ENCODE measurements at regions not wholly inside any gene's neighbourhood (a gene's known extent, or its start where the extent isn't known, plus 50 kb on each side); places are given as distances from the start of the nearest gene placed in this dataset.

- no peak for DNase-seq (ENCODE audit: low read depth)
- TF ChIP-seq CTCF (IDR thresholded peaks at IDR 0.05; ENCODE audit: insufficient read depth, low read depth, low read length) = no peak
- no peak overlapping the region for H3K4me3 ChIP-seq (ENCODE audit: low read depth, low read length)
Observed at GRCh38 chr2:19059076-19059475, 299.3 kb downstream of the OSR1 start.

- TF ChIP-seq CTCF (IDR thresholded peaks at IDR 0.05; ENCODE audit: insufficient read depth, low read depth, low read length) = no peak
- no peak for DNase-seq (ENCODE audit: low read depth)
- no peak overlapping the region for H3K4me3 ChIP-seq (ENCODE audit: low read depth, low read length)
Observed at GRCh38 chr2:19051203-19051831, 307.1 kb downstream of the OSR1 start.

GRCh38 chr2:19050354-19050753, 308.1 kb downstream of the OSR1 start:
- H3K4me3 ChIP-seq (ENCODE audit: low read depth, low read length) = no peak overlapping the region
- no peak for DNase-seq (ENCODE audit: low read depth)
- no peak for TF ChIP-seq CTCF (IDR thresholded peaks at IDR 0.05; ENCODE audit: insufficient read depth, low read depth, low read length)

GRCh38 chr2:19048593-19049266, 309.7 kb downstream of the OSR1 start:
- H3K4me3 ChIP-seq (ENCODE audit: low read depth, low read length) = no peak overlapping the region
- peak; percentile 26 for DNase-seq (ENCODE audit: low read depth)
- no peak for TF ChIP-seq CTCF (IDR thresholded peaks at IDR 0.05; ENCODE audit: insufficient read depth, low read depth, low read length)

GRCh38 chr2:19046986-19047780, 311.2 kb downstream of the OSR1 start:
- no peak for DNase-seq (ENCODE audit: low read depth)
- no peak overlapping the region for H3K4me3 ChIP-seq (ENCODE audit: low read depth, low read length)
- TF ChIP-seq CTCF (IDR thresholded peaks at IDR 0.05; ENCODE audit: insufficient read depth, low read depth, low read length) = no peak

- TF ChIP-seq CTCF (IDR thresholded peaks at IDR 0.05; ENCODE audit: insufficient read depth, low read depth, low read length) = no peak
- H3K4me3 ChIP-seq (ENCODE audit: low read depth, low read length) = no peak overlapping the region
- DNase-seq (ENCODE audit: low read depth) = no peak
Observed at GRCh38 chr2:19045151-19045550, 313.3 kb downstream of the OSR1 start.

All from fibroblast of villous mesenchyme (primary cell).